Fibroblast of lung (primary cell): ENCODE measurements at regions not wholly inside any gene's neighbourhood (a gene's known extent, or its start where the extent isn't known, plus 50 kb on each side); places are given as distances from the start of the nearest gene placed in this dataset.

Source experiments
- DNase-seq, 2 donors: peaks; one replicate each; pipeline versions ENCODE4 v3.0.0 to v3.0.0-alpha.2; 2010; ENCODE audit warnings: low read depth in 2 of 2
- H2AFZ ChIP-seq: 2 replicates; pipeline ENCODE4 v1.5.1; 2012; ENCODE audit warnings: low read length, control low read depth, inconsistent platforms
- H3K27ac ChIP-seq: 2 replicates; pipeline ENCODE4 v1.5.1; 2011; ENCODE audit warnings: low read length, control low read depth; ENCODE audit not compliant: insufficient read depth
- H3K27me3 ChIP-seq: 2 replicates; pipeline ENCODE4 v1.5.1; 2011; ENCODE audit warnings: mild to moderate bottlenecking, low read length; ENCODE audit not compliant: control insufficient read depth, insufficient read depth
- H3K36me3 ChIP-seq: 2 replicates; pipeline ENCODE4 v1.5.1; 2011; ENCODE audit warnings: low read length; ENCODE audit not compliant: control insufficient read depth, insufficient read depth
- H3K4me1 ChIP-seq: 2 replicates; pipeline ENCODE4 v1.5.1; 2011; ENCODE audit warnings: low read length; ENCODE audit not compliant: control insufficient read depth, insufficient read depth; ENCODE audit errors: extremely low read depth
- H3K4me2 ChIP-seq: 2 replicates; pipeline ENCODE4 v1.5.1; 2011; ENCODE audit warnings: low read length, control low read depth; ENCODE audit not compliant: insufficient read depth; ENCODE audit errors: extremely low read depth
- H3K4me3 ChIP-seq, 4 experiments: fragments of 200-600 bp in 1 of 4; sonication (generic) in 1 of 4; replicated peaks in 1 of 4; 2 replicates each; pipeline ENCODE4 v1.5.1; 2011 to 2016; ENCODE audit warnings: low read length in 4 of 4, low read depth in 3 of 4, mild to moderate bottlenecking in 3 of 4, control low read depth in 2 of 4, inconsistent platforms in 1 of 4, mixed read lengths in 1 of 4; ENCODE audit not compliant: insufficient read depth in 1 of 4; ENCODE audit errors: control extremely low read depth in 1 of 4
- H3K79me2 ChIP-seq: 2 replicates; pipeline ENCODE4 v1.5.1; 2012; ENCODE audit warnings: mild to moderate bottlenecking, low read length, inconsistent platforms; ENCODE audit not compliant: control insufficient read depth, insufficient read depth
- H3K9ac ChIP-seq: 2 replicates; pipeline ENCODE4 v1.5.1; 2011; ENCODE audit warnings: mild to moderate bottlenecking, low read length, control low read depth; ENCODE audit not compliant: insufficient read depth
- H3K9me3 ChIP-seq: 2 replicates; pipeline ENCODE4 v1.5.1; 2012; ENCODE audit warnings: low read depth, low read length; ENCODE audit not compliant: control insufficient read depth, insufficient read depth
- H4K20me1 ChIP-seq: 2 replicates; pipeline ENCODE4 v1.5.1; 2011; ENCODE audit warnings: low read length; ENCODE audit not compliant: control insufficient read depth, insufficient read depth; ENCODE audit errors: extremely low read depth
- EZH2 ChIP-seq: IDR thresholded peaks from 2 replicates; pipeline ENCODE4 v1.5.1; 2012; ENCODE audit warnings: low read length, control low read depth, mild to moderate bottlenecking; ENCODE audit errors: missing control alignments
- TF ChIP-seq, protein P1 (sequence below), 2 donors: IDR thresholded peaks in 1 of 2; conservative IDR thresholded peaks in 1 of 2; 1 replicate in 1 of 2; 2 replicates in 1 of 2; pipeline ENCODE4 v1.5.1; 2011 to 2012; ENCODE audit warnings: low read length in 2 of 2, control low read depth in 1 of 2, inconsistent platforms in 1 of 2, low read depth in 1 of 2, mild to moderate bottlenecking in 1 of 2

DNA sequence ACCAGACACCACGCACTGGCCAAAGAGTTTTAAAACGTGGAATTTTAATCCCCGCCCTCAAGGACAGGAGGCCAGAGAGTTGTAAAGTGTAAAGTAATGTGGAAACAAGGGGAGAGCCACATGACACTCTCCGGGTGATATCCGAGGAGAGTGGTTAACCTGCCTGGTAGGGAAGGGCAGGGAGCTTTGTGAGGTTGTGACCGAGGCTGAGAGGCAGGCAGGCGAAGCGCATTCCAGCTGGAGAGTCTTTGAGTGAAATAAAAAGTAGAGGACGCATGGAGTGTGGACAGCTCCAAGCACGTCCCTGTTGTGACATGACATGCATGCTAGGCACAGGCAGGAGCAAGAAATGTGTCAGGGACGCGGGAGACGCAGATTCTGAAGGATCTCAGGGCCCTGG lies 539.5 kb downstream of the RNF144A start:
- Histone ChIP-seq H3K4me3 (no peak overlapping the region), H3K9me3 (no peaks in the 10 kb centered on the region), H3K9ac (no peak overlapping the region), H4K20me1 (no peaks in the 10 kb centered on the region), H2AFZ (no peak overlapping the region), H3K4me1 (no peaks in the 10 kb centered on the region), H3K27me3 (no peaks in the 10 kb centered on the region), H3K4me2 (no peak overlapping the region), H3K79me2 (no peaks in the 10 kb centered on the region), H3K36me3 (no peaks in the 10 kb centered on the region), H3K27ac (no peak overlapping the region)
- DNase-seq, result no peak
- TF ChIP-seq, protein P1, sequence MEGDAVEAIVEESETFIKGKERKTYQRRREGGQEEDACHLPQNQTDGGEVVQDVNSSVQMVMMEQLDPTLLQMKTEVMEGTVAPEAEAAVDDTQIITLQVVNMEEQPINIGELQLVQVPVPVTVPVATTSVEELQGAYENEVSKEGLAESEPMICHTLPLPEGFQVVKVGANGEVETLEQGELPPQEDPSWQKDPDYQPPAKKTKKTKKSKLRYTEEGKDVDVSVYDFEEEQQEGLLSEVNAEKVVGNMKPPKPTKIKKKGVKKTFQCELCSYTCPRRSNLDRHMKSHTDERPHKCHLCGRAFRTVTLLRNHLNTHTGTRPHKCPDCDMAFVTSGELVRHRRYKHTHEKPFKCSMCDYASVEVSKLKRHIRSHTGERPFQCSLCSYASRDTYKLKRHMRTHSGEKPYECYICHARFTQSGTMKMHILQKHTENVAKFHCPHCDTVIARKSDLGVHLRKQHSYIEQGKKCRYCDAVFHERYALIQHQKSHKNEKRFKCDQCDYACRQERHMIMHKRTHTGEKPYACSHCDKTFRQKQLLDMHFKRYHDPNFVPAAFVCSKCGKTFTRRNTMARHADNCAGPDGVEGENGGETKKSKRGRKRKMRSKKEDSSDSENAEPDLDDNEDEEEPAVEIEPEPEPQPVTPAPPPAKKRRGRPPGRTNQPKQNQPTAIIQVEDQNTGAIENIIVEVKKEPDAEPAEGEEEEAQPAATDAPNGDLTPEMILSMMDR (conservative IDR thresholded peaks at IDR 0.05 in 1 of 2, IDR thresholded peaks at IDR 0.05 in 1 of 2; ENCODE audit: low read depth in 1 of 2, low read length in 2 of 2), result no peak
- TF ChIP-seq EZH2, result no peak

DNA sequence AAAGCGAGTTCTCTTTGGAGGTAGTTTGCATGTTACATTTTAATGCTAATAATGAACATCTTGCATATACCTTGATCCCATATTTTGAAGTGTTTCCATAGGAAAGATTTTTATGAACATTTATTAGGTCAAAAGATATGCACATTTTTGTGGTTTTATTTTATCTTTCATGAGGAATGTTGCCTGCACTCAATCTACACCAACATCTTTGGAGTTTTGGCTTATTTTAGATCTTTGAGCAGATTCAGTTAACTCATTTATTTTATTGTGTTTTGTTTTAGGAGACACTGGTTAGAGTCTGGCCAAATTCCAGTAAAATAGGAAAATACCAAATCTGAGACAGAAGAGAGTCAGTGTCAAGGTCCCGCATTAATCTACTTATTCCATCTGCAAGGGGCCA lies 540.9 kb downstream of the RNF144A start:
- H3K4me2 ChIP-seq, result no peak overlapping the region
- no peak overlapping the region for H3K9ac ChIP-seq
- no peaks in the 10 kb centered on the region for H4K20me1 ChIP-seq
- no peaks in the 10 kb centered on the region for H3K36me3 ChIP-seq
- H3K4me1 ChIP-seq, result no peaks in the 10 kb centered on the region
- H3K9me3 ChIP-seq, result no peaks in the 10 kb centered on the region
- no peak for DNase-seq
- TF ChIP-seq, protein P1 (conservative IDR thresholded peaks at IDR 0.05 in 1 of 2, IDR thresholded peaks at IDR 0.05 in 1 of 2; ENCODE audit: low read depth in 1 of 2, low read length in 2 of 2), result no peak
- TF ChIP-seq EZH2, result no peak
- H3K79me2 ChIP-seq, result no peaks in the 10 kb centered on the region
- H3K27me3 ChIP-seq, result no peaks in the 10 kb centered on the region
- H3K4me3 ChIP-seq, result no peak overlapping the region
- no peak overlapping the region for H3K27ac ChIP-seq
- H2AFZ ChIP-seq, result no peak overlapping the region

DNA sequence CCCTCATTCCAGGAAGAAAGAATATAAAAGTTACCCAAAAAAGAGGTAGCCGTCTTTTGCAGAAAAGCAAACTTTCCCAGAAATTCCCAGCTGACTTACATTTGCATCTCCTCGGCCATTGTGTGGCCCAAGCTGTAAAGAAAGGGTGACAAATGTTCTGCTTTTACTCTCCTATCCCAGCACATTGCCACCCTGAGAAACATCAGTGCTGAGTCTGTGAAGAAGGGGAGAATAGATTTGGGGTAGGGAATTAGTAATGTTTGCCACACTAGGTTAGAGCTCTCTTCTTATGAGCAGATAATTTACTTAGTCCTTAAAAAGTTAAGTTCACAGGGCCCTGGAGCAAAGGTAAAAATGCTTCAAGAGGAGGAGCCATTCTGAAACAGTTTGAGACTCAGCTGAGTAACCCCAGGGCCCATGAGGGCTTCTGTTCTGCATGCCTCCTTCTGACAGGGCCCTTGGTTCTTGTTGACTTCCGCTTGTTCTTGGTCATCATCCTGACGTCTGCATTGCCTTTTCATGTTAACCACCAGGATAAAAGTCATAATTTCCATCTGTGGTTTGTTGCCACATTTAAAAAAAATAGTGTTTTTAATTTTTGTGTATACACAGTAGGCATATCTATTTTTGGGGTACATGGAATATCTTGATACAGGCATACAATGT lies 550.7 kb downstream of the RNF144A start:
- Histone ChIP-seq H3K79me2 (no peaks in the 10 kb centered on the region), H3K27me3 (no peaks in the 10 kb centered on the region), H3K4me2 (no peak overlapping the region), H3K4me3 (no peak overlapping the region), H3K27ac (no peak overlapping the region), H3K9ac (no peak overlapping the region), H3K36me3 (no peaks in the 10 kb centered on the region), H3K4me1 (no peaks in the 10 kb centered on the region), H4K20me1 (no peaks in the 10 kb centered on the region), H3K9me3 (no peaks in the 10 kb centered on the region), H2AFZ (no peak overlapping the region)
- TF ChIP-seq, protein P1 (conservative IDR thresholded peaks at IDR 0.05 in 1 of 2, IDR thresholded peaks at IDR 0.05 in 1 of 2; ENCODE audit: low read depth in 1 of 2, low read length in 2 of 2), result no peak
- no peak for DNase-seq
